Stimulated activated CD8-positive, alpha-beta memory T cell treated with anti-CD3 and anti-CD28 coated beads, Interleukin-7, amount 100 ng/mL, for 1 hour (primary cell): ENCODE measurements at regions not wholly inside any gene's neighbourhood (a gene's known extent, or its start where the extent isn't known, plus 50 kb on each side); places are given as distances from the start of the nearest gene placed in this dataset.

Experiments used
- DNase-seq, 2 donors: peaks; one replicate each; pipeline ENCODE4 v3.0.0-alpha.2; 2020; ENCODE audit warnings: low read depth in 2 of 2

DNA sequence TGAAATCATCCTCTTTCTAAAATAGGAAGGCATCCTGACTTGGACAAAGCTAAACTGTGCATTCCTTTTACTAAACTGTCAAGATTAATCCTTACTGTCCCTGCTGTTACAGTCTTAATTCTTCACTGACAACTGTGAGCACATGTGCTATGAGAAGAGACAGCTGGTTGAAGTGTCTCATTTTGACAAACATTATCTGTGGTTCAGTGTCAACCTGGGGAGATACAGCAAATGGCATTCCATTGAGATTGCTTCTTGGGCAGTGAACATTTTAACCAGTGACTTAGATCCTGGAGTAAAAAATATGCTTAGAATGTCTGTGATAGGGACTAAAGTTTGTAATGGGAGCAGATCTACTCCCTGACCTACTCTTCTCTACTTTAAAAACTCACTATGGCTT lies 552.6 kb upstream of the ATP2B1 start:
- DNase-seq: no peak

DNA sequence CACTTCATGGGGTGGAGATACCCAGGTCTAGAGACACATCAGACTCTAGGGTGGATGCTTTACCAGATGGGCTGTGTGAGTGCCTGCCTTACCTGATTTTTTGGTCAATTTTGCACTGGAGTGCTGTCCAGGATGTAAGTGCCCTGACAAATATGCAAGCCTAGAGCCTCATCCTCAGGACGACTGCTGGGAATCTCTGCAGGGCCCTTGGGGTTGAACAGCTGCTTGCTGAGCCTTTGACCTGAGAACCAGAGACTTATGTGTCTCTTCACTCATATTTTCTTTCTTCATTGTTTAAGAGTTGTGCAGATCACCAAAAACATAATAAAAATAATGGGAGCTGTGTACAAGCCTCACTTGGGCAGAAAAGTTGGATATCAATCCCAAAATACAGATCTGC lies 551.5 kb upstream of the ATP2B1 start:
- DNase-seq: no peak

DNA sequence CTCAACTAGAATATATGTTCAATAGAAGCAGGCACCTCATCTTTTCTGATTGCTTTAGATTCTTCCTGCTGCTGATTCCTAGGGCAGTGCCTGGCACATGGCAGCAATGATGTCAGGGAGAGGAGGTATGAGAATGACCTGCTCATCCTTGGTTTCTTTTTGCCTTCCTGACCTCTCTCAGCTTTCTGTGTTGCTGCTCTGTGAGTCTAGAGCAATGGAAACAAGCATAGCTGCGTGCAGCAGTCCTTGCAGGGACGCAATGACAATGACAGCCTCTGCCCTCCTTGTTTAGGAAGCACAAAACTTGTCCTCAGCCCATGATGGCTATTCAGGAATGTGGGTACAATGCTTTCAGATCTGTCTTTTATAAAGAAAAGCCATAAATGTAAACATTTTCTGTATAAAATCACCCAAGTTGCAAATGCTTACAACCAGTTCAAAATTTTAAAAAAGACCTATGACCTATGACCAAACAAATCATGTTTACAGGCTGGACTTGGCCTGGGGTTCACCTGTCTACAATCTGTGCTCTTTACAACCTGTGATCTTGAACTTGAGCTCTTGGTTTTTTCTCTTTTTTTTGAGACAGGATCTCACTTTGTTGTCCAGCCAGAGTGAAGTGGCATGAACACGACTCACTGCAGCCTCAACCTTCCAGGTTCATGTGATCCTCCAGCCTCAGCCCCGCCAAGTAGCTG lies 549.4 kb upstream of the ATP2B1 start:
- no peak for DNase-seq

DNA sequence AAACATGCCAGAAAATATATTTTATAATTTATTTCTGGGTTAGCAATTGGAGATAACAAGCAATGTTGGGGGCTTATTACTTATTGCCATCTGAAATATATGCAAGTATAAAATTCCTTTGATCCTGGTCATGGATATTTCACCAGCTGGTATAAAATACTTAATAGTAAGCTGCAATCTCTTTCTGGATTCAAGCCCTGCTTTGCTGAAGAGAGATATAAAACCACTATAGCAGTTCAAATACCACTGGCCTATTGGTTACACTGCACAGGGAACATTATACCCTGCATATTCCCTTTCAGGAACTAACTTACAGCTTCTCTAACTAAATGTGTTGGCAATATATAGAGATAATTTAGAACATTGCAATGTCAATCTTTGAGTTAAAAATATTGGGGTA lies 546.2 kb upstream of the ATP2B1 start:
- DNase-seq: no peak

DNA sequence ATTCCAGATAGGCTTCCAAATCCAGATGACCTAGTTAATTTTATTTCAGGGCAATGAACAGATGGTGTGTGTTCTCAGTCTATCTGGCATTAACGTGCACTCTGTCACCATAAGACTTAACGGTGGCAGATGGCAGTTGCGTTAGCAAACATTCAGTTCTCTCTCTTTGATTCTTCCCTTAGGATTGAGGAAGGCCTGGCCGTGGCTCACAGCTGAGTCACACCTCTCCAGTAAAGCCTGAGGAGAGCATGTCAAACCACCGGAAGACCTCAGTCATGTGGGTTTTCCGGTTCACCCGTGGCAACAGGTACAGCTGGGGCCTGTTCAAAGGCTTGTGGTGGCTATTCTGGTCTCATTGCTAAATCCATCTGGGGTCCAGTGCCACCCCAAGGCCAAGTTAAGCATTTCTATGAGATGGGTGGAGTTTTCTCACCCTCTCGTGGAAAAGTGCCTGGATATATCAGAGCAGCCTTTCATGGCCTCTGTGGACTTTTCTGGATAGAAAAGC lies 545.1 kb upstream of the ATP2B1 start:
- peak in 1 of 2 donors; percentile 1 for DNase-seq

DNA sequence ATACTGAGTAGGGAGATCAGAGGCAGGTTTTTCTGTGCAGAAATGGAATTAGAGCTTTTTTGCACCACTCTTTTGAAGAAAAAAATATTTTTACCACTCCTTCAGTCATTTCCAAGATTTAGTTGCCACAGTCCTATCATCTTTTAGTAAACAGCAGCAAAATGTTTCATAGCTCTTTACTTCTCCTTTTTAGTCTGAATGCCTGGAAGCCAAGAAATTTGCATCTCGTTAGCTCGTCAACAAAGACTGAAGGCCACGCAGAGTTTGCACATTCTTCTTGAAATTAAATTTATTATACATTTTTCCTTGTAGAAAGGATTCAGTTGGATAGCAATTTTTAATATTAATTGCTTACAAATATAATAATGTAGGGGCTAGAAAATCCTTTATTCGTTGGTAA lies 544.5 kb upstream of the ATP2B1 start:
- no peak for DNase-seq

DNA sequence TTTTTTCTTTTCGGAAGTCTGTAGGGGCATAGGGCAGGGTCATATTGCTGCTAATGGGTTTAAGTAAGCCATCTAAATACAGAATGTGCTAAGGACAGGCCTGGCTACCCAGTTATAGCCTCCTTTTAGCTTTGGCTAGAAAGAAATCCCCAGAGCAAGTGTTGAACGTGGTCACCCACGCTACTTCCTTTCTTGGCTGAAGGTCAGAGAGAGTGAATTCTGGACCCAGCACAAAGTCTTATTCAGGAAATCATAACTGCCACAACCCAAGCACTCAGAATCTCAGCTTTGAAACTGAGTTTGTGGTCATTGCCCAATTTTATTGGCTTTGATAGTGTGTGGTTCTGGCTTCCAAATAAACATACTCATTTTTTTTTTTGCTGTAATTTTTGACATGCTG lies 542.1 kb upstream of the ATP2B1 start:
- no peak for DNase-seq

DNA sequence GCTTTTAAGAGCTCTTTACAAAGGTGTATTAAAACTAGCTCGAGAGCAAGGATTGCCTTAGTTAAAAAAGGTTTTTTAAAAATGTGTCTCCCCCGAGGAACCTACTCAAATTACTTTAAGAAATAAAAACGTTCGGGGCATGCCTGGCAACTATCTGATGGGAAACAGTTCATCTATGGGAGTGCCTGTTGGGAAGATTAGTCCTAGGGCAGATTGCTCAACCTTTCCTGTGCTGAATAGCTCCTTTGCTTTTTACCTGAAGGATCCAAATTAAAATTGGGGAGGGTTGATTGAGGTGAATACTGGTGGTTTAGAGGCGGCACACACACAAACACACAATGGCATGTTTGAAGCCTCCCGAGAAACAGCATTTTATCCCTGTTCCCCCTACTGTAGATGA lies 541.4 kb upstream of the ATP2B1 start:
- no peak for DNase-seq

DNA sequence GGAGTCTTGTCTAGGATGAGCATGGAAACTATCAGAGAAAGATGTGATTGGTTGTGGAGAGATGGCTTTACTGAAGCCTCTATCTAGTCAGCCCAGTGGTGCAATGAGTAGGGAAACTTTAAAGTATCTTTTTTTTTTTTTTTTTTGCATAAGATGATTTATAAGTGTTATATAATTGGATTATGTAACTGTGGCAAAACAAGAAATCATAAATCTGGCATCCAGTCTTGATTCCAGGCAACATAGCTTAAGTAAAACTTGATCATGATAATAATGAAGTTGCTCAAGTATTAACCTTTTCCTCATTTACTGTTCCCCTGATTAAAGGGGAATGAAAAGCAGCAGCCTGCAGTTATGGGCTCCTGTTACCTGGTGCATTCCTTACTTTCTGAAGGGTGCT lies 538.0 kb upstream of the ATP2B1 start:
- DNase-seq: no peak

DNA sequence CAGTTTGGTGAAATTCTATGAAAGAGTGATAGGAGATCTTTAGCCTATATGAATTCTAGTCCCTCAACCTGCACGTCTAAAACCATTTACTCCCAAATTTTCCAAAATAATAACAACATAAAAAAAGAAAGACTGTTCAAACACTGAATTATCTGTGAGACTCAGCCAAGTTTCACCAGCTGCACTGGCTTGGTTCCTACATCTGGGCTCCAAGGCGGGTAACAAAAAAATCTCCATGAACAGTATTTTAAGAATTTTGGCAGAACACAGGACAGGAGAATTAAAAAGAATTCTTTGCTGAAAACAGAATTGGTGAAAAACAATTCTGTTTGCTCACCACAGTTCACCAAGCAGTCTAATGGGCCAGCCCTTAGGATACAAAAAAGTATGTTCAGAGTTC lies 536.8 kb upstream of the ATP2B1 start:
- DNase-seq: no peak

DNA sequence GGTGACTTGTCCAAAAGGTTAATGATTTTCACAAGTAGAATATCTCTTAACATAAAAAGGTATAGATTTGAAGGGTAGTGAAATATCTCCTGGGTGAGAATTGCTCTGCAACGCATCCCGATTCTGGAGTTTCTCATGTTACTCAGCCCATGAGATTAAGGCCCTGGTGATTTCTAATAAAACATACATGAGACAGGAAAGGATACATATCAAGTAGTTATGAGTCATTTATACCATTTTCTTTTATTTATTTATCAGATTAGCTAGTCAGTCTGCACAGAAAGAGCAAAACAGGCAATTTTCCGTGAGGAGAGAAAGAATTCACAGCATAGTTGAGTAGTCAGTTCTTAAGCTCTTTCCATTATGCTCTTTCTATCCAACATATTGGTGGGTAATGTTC lies 535.6 kb upstream of the ATP2B1 start:
- DNase-seq: no peak

DNA sequence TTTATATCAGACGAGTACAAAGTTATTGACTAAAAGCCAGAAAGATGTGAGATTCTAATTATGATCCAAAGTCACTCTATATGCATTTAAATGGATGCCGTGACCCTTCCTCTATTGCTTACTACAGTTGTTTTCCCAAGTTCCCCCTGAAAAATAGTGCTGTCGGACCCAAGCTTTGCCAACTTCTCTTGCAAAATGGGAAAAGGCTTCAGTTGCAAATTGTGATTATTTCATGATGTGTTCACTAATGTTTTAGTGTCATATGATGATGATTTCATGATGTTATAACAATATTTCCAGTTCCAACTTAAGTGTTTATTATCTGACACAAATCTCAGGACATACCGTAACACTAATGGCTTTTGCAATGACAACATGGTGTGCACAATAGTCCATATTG lies 534.6 kb upstream of the ATP2B1 start:
- no peak for DNase-seq

DNA sequence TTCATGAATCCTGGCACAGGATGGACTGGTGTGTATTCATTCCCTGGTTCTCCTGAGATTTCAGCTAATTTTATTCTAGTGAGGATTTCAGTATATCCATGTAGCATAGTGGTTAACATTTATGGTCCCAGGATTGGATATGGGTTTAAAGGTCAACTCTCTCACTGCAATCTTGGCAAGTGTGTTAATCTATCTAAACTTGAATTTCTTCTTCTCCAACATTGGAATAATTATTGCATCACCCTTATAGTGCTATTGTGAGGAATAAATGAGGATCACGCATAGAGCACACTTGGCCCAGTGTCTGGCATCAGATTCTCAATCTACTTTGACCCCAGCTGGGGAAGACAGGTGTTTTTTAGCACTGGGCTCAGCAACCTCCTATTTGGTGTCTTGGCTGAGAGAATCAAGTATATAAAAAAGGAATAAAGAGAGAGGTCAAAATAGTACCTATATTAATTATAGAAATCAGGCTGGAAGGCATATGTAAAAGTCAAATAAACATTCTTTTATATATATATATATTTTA lies 531.2 kb upstream of the ATP2B1 start:
- DNase-seq: no peak

DNA sequence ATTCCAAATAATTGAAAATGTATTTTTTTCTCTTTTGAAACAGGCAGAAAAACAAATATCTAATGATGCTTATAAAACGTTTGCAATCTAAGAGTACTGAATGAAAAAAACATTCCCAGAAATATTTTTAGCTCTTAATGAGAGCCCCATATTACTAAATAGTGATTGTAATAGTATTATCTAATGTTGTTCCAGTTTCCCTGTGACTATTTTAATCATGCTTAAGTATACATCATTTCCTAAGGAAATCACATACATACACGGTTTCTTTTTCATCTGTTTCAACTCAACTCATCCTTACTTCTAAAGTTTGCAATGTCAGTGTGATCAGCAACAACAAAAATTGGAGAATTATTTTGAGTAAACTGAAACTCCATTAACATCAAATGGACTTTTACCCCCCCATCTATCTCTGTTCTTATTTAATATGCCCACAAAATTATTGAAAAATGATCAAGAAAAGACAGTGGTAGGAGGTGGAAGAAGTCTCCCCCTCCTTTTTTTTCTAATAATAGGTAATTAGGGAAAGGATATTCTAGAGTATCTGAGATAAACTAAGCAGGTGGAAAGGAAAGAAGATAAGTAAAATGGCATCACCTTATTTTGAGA lies 530.1 kb upstream of the ATP2B1 start:
- no peak for DNase-seq

DNA sequence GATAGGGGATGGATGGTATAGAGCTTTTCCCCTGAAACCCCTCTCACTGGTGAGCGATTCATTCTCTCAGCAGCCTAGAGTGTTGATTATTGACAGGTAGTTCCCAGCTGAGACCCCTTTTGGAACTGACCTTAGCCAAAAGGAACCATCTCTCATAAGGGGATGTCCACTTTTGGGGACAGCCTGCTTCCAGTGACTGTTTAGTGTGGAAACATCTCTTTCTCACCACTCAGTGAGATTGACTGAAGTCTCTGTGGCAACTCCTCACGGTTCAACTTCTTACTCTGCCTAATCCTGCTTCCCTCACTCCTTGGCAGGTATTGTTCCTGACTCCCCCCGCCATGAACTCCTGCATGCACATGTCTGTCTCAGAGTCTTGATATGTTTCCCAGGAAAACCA lies 529.2 kb upstream of the ATP2B1 start:
- DNase-seq: no peak

DNA sequence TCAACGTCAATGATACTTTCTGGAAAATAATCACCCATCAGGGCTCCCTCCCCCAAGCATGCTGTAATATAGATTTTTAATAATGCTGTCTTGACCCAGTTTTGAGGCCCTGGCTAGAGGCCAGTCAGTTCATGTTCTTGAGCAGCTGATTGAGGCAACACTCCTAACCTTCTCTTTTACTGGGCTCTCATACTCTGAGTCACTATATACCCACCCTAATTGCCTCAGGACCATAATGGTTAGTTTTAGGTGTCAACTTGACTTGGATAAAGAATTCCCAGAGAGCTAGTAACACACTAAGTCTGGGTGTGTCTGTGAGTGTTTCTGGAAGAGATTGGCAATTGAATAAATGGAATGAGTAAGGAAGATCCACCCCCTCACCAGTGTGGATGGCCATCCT lies 527.0 kb upstream of the ATP2B1 start:
- no peak for DNase-seq

DNA sequence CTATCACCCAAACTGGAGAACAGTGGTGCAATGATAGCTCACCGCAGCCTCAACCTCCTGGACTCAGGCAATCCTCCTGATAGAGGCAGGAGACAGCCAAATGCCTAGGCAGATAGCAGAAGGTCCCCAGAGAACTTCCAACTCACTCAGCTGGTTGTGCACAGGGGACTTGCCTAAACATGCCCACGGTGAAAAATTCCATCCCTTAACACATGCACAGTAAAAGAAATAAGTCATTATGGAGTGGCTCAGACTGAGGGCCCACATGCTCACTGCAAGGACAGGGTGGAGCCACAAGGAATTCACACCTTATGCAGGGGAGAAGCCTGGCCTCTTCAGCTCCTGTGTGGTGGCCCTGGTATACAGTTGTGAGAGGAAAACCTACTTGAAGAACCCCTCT lies 525.8 kb upstream of the ATP2B1 start:
- no peak for DNase-seq

DNA sequence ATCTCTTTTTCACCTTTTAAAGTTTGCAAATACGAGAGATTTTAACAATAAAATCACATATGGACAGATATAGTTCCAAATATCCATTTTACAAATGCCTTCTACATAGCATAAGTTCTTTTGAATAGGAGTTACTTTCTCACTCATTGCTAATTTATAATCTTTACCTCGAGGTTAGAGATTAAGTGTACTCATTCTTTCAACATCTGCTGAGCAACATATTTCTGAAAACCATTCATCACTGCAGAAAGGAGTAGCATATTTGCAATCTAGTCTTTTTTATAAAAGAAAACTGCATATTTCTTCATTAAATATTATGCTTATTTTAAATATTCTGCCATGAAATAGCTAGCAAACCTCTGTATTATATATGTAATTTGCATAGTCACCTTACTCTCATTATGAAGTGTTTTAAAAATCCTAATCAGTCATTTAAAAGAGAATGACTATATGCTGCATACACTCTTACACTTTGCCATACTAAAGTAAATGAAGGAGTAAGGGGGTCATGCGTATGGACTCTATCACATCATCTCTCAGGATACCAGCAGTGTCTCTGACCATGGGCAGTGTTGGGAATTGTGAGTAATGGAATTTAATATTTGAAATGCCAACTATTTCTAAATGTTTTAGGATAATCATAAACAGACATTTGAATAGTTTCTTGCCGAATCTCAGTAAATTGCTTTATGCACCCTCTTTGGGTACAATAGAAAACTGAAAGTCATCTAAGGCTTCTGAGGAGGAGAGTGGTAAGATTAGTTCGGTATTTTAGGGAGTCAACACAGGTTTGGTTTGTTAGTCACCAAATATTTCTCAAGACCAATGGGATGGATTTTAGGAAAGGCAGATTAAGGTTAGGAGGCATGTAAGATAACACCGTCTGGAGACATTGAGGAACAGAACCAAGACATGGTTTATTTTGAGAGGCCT lies 524.8 kb upstream of the ATP2B1 start:
- DNase-seq: no peak

DNA sequence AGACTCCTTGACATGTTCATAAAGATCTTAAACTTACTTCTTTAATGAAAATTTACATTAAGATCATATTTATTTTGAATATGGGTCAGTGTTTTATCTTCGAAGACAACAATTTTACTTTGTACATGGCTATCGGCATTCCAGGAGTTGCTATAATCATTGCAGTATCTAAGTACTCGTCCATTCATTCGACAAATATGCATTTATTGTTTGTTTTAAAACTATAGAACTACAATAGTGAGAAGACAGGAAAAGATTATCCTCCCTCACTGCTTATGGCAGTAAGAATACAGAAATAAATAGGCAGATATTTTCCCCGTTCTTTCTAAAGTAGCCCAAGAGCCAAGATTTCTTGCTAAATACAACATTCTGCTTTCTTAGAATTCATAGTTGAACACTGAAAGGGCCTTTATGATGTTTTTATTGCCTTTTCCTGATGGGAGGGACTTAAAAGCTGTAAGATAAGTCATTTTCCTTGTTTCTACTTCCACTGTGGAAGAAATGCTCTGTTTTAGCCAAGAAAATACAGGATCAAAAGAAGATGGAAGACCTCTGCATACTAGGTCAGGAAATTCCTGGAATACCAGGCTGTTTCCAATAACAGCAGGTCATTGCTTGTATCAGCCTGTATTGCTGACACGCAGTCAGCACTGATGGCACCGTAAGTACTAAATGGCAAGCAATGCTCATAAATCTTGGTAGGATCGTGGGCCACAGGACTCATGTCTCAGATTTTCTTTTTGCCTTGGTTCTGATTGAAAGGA lies 521.0 kb upstream of the ATP2B1 start:
- DNase-seq: no peak

DNA sequence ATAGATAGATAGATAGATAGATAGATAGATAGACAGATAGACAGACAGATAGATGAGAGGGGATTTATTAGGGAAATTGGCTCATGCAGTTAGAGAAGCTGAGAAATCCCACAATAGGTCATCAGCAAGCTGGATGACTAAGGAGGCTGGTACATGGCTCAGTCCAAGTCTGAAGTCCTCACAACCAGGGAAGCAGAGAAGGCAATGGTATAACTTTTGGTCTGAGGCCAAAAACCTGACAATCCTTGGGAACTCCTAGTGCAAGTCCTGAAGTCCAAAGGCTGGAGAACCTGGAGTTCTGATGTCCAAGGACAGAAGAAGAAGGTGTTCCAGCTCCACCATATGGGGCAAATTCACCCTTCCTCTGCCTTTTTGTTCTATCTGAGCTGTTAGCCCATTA lies 517.6 kb upstream of the ATP2B1 start:
- DNase-seq: no peak

DNA sequence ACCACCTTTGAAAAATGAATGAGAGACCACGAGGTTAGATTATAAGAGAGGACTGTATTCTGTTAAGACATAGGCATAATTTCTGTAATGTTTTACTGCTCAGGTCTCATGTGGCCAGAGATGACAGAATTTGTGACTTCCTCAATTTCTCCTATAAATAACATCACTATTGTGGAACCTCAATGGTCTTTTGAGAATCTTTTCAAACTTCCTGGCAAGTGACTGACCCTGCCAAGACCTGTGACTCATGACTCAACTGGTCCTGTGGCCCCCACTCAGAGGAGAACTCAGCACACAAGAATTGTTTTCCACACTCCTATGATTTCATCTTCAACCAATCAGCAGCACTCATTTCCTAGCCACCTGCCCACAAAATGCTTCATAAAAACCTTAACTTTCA lies 508.2 kb upstream of the ATP2B1 start:
- no peak for DNase-seq
